NCI-H2107 treated with DMSO at 0.1 percent for 48 hours (cell line): ENCODE measurements at regions not wholly inside any gene's neighbourhood (a gene's known extent, or its start where the extent isn't known, plus 50 kb on each side); places are given as distances from the start of the nearest gene placed in this dataset.
"Not testable (repeated sequence)": the region's sequence is repeated elsewhere in the genome, so short reads cannot be mapped to it uniquely, and the experiment has no call there.

ENCODE experiments used
- DNase-seq: peaks from one replicate; lab custom pipeline; 2025; ENCODE audit not compliant: unreplicated experiment; lab: John Stamatoyannopoulos, UW

DNA sequence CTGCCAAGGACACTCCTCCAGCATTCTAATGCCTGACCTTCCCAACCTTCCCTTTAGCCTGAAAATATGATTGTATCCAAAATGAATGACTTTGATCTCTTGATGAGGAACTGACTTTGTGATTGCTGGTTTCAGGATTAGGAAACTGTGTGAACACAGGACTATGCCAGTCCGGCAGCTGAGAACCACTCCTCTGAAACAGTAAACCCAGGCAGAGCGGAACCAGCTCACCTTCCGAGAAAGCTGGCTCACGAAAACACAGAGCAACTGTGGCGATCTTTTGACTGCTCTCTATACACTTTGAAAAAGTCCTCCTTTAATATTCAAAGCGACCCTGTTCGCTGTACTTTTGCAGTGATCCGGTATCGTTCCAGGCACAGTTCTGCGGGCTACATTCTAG, 258.8 kb upstream of the IRS2 start:
- DNase-seq, result no peak

DNA sequence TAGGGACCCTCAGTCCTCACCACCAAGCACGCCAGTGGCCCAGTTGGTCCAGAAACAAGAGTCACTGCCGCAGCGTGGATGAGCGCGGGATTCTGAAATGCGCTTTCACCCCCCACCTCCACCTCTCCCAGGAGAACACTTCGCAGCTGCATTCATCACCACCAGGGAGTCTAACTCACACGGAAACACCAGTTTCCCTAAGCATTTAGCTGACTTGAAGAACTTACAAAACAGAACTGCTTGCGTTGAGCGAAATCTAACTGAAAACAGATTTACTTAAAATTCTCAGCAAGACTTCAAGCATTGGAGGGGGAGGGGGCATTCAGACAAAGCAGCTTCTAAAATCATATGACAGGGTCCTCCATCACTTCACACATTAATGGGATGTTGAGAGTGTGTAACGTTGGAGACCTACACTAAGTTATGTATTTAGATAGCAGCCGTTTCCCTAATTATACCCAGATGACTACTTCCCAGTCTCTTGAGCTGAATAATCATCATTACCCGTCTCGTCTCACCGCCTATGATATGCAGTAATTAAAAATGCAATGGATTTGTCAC, 258.2 kb upstream of the IRS2 start:
- DNase-seq, result peak; percentile 43

DNA sequence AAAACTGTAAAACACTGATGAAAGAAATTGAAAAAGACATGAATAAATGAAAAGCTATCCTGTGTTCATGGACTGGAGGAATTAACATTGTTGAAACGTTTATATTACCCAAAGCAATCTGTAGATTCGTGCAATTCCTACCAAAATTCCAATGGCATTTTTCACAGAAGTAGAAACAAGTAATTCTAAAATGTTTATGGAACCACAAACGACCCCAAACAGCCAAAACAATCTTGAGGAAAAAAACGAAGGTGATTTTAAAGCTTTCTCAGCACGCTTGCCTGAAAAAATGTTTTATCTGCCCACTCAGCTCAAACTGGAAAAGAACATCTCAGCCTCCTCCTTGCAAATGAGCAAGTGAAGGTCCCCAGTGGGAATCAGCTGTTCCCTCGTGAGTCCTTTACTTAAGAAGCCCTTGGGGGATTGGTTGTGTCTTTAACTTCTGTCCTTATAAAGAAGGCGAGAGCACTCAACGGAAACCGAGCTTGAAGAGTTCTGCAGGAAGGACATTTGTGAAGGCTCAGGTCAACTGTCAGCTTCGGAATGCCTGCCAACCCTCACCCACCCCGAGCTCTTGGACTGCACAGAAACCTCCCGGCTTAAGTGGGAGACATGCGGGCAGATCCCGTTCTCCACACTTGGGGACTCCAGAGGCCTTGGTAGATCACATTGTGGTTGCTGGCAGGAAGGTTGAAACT, 256.0 kb upstream of the IRS2 start:
- DNase-seq, result no peak

DNA sequence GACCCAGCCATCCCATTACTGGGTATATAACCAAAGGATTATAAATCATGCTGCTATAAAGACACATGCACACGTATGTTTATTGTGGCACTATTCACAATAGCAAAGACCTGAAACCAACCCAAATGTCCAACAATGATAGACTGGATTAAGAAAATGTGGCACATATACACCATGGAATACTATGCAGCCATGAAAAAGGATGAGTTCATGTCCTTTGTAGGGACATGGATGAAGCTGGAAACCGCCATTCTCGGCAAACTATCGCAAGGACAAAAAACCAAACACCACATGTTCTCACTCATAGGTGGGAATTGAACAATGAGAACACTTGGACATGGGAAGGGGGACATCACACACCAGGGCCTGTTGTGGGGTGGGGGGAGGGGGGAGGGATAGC, 255.3 kb upstream of the IRS2 start:
- not testable (repeated sequence) for DNase-seq

DNA sequence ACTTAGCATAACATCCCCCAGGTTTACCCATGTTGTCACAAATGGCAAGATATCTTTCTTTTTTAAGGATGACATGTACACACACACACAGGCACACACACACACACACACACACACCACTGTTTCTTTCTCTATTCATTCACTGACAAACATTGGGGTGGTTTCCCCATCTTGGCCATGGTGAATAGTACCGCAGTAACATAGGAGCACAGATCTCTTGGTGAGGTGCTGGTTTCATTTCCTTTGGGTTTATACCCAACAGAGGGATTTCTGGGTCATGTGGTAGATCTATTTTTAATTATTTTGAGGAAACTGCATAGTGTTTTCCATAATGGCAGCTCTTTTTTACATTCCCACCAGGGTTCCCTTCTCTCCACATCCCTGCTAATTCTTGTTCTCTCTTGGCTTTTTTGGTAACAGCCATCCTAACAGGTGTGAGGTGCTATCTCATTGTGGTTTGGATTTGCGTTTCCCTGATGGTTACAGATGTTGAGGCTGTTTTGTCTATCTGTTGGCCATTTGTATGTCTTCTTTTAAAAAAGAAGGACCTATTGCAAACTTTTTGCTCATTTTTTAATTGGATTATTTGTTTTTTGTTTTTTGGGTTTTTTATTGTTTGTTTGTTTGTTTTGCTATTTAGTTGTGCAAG, 251.7 kb upstream of the IRS2 start:
- DNase-seq, result no peak

DNA sequence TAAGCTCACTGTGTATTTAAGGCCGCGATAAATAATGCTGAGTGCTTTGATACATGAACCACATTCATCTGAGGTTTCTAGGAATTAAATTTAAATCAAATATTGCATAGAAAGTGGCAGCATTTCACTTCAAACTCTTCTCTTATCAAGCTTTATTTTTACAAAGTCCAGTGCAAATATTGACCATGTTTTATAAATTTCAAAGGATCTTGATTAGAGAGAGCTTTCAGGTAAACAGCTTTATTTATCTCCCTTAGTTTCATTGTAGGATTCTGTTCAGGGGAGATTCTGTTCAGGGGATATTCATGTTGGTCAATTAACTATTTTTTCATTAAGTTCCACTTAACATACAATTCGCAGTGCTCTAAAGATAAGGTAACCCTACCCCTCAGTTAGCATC, 249.7 kb upstream of the IRS2 start:
- DNase-seq, result no peak

DNA sequence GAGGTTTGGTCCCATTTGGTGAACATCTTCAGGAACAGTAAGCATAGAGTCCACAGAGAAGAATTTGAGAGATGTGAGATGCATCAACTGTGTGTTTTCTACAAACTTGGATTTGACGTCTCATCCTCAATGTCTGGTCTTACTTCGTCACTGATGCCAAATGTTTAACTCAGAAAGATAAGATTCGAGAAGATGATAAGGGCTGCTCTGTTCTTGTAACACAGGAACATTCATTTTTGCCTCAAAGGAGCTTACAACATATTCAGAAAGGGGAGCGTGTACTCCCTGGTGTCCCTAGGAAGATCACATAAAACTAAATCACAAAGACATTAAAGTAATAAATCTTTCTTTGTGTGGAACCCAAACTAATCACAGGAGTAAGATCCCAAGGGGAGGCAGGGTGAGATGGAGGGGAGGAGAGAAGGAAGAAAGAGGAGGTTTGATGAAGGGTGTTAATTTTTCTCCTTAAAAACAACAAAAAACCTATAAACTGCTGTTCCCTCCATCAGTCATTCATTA, 247.7 kb upstream of the IRS2 start:
- no peak for DNase-seq

DNA sequence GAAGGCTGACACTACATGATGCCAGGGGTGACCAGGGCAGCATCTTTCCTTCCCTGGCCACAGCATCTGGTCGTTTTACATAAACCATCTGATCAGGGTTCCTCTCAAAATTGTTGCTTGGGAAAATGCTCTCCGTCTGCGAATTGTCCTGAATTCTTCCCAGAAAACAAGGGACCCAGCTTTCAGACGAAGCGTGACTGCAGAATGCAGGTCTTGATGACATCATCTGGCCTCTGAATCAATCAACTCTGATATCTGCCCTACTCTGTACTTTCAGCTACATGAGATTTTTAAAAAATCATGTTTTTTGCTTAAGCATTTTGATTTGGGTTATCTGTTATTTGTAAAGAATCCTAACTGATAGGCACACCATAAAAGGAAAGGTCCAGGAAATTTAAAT, 246.6 kb upstream of the IRS2 start:
- no peak for DNase-seq

DNA sequence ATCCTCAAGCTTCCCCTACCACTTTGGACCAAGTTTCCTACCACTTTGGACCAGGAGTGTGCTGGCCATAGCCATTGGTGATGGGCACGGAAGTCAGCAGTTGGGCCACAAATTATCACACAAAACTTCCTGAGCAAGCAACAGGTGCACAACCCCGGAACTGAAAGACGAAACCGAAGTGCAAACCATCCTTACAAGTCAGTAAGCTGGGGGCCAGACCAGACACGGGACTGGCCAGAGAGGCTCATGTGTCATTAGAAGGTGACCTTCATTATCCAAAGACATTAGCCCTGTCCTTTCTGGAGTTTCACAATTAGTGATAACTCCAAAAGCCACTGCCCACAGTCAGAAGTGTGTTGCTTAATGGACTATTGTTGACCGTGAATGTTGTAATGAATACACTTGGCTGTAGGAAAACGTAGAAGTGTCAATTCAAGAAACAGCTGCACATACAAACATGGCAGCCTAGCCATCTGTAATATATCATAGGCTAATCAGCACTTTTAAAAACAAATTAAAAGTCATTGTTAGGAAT, 244.1 kb upstream of the IRS2 start:
- DNase-seq, result no peak

DNA sequence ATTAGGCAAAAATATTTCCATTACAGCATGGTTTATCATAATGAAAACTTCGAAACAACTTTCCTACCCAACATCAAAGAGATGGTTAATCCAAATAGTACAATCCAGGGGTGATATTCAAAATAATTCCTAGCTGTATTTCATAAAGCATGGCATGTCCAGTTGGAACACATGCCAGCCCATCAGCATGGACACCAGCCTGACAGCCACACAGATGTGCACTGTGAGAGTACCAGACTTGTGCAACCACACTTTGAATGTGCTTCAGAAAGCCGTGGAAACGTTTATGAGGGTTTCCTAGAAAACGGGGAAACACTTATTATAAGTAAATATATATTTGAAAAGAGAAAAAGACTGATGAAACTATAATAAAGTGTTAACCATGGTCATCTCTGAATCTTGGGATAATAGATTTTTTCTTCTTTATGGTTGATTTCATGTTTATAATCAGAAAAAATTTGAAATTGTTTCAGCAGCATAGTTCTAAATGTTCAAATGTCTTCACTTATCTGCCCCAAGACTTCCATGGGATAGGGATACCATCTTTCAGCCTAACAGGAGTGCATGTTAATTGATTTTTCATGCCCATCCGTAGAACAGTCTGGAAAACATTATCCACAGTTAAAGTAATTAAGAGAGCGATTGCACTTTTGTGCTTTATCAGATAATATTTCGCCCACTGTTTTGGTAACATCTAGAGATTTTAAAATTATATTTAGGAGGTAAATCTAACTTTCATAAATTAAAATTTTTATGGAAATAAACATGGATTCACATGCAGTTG, 242.6 kb upstream of the IRS2 start:
- no peak for DNase-seq

DNA sequence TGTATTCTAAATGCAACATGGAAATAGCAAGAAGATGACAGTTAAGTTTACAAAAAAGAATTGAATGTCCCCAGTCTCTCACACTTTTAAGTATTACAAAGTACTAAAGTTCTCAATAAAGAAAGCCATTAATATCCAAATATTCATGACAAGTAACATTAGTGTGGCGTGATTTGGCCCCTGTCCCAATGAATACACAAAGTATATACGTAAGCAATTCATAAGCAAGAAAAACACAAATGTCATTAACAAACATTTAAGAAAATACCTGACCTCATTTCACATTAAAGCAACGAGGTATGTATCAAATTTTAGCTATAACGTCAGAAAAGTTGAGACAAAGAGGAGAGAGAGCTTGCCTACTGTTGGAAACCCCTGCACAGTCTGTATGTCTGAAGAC, 241.9 kb upstream of the IRS2 start:
- no peak for DNase-seq

DNA sequence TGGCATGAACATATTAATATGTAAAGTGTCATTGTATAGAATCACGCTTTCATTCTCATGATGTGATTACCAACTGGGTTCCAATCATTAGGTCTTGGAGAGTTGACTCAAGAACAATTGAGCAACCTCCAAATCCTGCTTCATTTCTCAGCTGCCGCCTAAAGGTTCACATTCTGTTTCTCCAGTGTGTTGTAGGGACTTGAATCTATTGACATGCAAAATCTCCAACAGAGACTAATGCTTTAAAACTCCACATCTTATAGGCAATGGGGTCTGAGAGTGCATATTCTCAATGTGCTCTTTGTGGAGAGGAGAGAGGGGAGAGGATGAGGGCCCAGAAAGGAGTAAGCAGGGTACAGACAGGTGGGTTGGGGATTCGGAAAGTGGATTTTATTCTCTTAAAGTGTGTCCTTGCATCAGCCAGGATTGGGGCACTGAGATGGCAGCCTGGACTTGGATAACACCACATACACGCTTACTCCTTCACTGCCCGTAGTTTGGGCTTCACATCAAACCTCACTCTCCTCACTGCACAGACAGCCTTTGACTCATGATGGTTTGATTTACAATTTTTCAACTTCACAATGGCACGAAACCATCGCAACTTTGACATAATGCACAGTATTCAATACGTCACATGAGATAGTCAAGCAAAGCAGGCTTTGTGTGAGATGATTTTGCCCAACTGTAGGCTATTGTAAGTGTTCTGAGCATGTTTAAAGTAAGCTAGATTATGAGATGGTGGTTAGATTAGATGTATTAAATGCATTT, 241.3 kb upstream of the IRS2 start:
- no peak for DNase-seq

DNA sequence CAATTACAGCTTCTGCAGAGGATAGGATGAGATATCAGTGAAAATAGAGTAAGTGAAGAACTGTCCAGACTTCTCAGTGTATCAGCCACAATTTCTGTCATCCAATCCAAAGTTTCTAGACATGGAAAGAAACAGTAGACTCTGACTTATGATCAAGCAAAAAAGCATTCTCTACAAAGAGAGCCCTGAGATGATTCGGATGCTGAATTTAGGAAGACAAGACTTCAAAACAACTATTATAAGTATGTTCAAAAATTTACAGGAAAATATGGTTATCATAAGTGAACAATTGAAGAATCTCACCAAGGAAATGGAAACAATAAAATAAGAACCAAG, 238.2 kb upstream of the IRS2 start:
- no peak for DNase-seq

DNA sequence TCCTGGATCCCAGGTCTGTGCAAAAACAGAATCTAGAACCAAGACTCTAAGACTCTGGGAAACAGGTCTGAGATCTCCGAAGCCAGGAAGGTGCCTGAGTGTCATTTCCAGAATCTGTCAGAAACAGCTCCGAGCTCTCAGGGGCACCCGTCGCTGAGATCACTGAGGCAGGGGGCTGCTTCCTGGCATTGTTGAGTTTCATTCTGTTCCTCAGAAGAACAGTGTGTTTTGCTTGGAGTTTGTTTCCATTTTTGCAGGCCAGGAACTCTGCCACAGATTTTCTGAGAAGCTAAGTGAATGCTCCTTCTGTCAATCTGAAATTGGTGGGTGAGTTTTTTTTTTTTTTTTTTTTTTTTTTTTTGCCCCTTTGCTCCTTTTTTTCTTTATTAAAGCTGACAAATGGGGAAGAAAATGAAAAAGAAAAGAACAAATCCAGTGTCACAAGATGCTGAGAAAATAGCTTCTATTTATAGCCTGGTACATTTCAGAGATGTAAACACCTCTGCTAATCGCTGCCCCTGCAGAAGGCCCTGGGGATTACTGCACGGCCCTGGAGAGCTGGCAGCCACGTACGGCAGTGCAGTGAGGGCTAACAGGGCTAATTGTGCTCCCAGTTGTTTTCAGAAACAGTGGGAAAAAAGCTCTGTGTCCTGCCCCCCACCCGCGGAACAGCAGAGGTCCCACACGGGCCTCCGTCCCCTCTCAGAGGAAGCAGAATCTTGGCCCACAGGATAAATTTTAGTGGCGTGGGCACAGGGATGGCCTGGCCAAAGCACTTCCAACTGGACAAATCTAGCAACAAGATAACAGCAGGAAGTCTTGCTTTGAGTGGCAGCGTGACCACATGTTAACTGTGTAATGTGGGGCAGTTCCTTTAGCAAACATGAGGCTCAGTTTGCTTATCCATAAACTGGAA, 237.6 kb upstream of the IRS2 start:
- DNase-seq, result peak; percentile 42

DNA sequence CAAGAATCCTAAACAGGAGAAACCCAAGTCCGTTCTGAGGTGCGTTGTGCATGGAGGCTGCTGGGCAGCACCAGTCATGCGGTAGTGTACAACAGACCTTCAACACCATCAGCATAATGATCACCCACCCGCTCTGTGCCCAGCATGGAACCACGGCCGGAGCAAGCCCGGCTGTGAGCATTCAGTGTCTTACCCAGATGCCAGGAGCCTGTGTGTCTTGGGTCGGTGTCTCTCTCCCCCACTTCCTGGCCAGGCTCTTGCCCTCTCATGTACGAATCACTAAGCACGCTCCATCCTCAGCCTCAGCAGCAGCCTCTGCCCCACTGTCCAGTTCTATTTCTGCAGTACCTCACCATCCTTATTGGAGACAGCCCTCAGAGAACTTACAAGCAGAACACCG, 231.6 kb upstream of the IRS2 start:
- DNase-seq, result no peak

DNA sequence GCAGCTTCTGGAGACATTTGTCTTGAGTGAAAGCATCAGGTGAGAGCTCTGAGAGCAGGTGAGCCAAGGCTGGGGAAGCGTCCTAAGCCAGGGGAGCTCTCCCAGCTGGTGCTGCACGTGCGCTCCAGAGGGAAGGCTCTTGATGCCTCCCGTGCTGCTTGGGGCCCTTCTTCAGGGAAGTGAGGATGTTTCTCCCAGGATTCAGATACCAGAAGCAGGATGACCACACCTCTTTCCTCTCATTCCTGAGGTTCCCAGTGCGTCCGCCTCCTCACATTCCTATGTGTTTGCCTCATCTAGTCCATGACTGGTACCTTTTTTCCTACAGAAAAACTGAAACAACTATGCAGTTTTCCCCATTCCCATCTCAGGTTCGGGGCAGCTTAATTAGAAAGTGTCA, 231.0 kb upstream of the IRS2 start:
- no peak for DNase-seq

DNA sequence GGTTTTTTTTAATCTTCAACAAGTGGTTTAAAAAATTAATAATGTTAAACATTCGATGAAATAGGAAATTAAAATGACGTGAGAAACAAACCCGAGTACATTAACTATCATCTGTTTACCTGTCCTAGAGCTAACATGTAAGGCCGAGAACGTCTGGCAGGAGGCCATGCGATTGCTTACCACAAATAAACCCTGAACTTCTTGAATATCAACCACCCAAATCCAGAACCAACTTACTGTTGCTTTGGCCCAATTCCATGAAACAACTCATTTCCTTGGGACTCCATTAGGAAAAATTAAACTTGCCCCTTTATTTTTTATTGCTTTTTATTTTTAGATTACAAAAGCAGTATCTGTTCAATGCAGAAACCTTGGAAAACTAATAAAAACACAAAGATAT, 228.9 kb upstream of the IRS2 start:
- DNase-seq, result peak; percentile 72

DNA sequence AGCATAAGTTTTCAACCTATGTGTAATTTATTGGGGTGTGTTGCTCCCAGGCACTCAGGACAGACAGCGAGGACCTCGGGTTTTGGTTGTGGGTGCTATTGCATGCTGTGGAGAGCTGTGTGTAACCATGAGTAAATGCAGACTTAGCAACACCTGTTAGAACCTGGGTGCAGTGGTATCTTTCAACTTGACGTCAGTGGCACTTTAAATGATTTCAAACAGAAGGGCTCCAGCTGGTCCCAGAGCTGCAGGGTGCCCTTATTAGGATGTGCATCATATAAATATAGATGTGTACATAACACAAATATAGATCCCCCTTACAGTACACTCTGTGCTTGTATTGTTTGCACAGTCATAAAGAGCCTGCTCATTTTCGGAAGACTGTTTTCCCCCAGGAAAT, 228.3 kb upstream of the IRS2 start:
- peak; percentile 86 for DNase-seq

DNA sequence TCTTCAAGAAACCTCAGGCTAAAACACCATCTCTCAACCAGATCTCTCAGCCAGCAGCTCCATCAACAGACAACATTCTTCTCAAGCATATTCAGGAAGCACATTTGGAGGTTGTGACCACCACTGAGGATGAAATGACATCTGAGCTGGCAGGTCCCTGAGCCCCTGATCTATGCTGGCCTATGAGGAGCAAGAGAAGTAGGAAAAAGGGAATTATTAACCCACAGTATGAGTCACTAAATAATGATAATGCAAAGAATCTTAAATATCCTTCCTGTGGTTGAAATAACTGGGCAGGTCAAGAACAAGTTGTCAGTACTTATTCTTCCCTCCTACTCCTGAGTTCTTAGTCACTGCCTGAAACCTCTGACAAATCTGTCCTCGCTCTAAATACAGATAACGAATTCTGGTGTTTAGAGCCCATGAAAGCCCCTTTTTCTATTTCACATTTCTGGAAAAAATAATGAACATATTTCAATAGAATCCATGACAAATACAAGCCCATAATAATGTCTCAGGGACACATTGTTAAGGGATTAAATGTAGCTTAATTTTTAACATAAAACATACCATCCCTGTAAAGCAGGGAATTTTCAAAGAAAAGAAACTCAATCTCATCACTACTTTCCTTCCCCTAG, 225.8 kb upstream of the IRS2 start:
- DNase-seq, result no peak
